Upper lobe of left lung (tissue), 6 donors: ENCODE measurements at regions not wholly inside any gene's neighbourhood (a gene's known extent, or its start where the extent isn't known, plus 50 kb on each side); places are given as distances from the start of the nearest gene placed in this dataset.

Source experiments
- ATAC-seq, 2 donors: fragments of 200-7000 bp; cut with Tn5 transposase; one replicate each; pipeline ENCODE4 v1.9.1; 2022; ENCODE audit warnings: mild to moderate bottlenecking in 2 of 2, moderate library complexity in 2 of 2; ENCODE audit not compliant: low FRiP score in 2 of 2
- DNase-seq, 2 donors: peaks; one replicate each; pipeline ENCODE4 v3.0.0-alpha.2; 2019 to 2020
- H3K27ac ChIP-seq, 4 donors: fragments of 200-600 bp; sonication (generic); one replicate each; pipeline ENCODE4 v1.5.1; 2016 to 2019
- H3K27me3 ChIP-seq, 4 donors: fragments of 200-600 bp; sonication (generic); one replicate each; pipeline ENCODE4 v1.5.1; 2017 to 2019
- H3K36me3 ChIP-seq, 4 donors: fragments of 200-600 bp; sonication (generic); one replicate each; pipeline ENCODE4 v1.5.1; 2016 to 2019
- H3K4me1 ChIP-seq, 4 donors: fragments of 200-600 bp; sonication (generic); one replicate each; pipeline ENCODE4 v1.5.1; 2018 to 2019
- H3K4me3 ChIP-seq, 4 donors: fragments of 200-600 bp; sonication (generic); one replicate each; pipeline ENCODE4 v1.5.1; 2017 to 2019; ENCODE audit warnings: mild to moderate bottlenecking in 2 of 4, moderate library complexity in 1 of 4
- H3K9me3 ChIP-seq, 4 donors: fragments of 200-600 bp; sonication (generic); one replicate each; pipeline ENCODE4 v1.5.1; 2018 to 2019
- CTCF ChIP-seq, 6 experiments: fragments of 450-650 bp in 4 of 6; fragments of 200-600 bp in 2 of 6; sonication (generic) in 2 of 6; IDR thresholded peaks; one replicate each; pipeline ENCODE4 v1.5.1; 2016 to 2019; ENCODE audit warnings: antibody characterized with exemption in 6 of 6
- EP300 ChIP-seq, 4 donors: sonication (generic); formaldehyde crosslinking; IDR thresholded peaks; one replicate each; pipeline ENCODE4 v1.5.1; 2017; ENCODE audit warnings: antibody characterized with exemption in 4 of 4, control low read depth in 2 of 4
- POLR2A ChIP-seq, 4 donors: fragments of 450-650 bp; IDR thresholded peaks; one replicate each; pipeline ENCODE4 v1.5.1; 2016 to 2017; ENCODE audit warnings: antibody characterized with exemption in 4 of 4, mild to moderate bottlenecking in 2 of 4
- POLR2AphosphoS5 ChIP-seq, 2 donors: sonication (generic); formaldehyde crosslinking; IDR thresholded peaks; one replicate each; pipeline ENCODE4 v1.5.1; 2017; ENCODE audit warnings: antibody characterized with exemption in 2 of 2
- WGBS, 2 donors: methylation state at CpG; one replicate each; pipeline ENCODE4 v1.1.5; 2017 to 2018; 5-methylcytosine and 5-hydroxymethylcytosine counted together
- donor health status: DM: no; HTN: no; CAD: no; lungs with moderate emphysema.
- donor health status: DM: no; HTN: yes; CAD: no; lungs with severe emphysema.

DNA sequence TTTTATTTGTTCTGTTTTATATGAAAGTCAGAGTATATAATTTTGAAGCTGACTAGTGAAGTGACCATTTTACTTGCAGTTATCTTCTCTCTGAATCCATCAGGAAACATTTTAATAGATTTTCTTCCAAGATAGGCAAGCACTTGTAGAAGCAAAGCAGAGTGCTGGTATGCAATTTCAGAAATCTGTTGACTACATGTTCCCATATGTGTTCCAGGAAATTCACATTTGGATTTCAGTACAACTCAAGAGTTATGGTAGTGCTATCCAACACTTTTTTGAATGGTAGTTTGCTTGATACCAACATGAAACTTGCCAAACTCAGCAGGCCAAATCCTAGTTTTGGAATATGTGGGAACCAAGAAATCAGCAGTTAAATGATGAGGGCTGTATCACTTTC is 94.0 kb downstream of the CENPW start:
- H3K9me3 ChIP-seq: no peaks in the 10 kb centered on the region
- no peaks in the 10 kb centered on the region for H3K36me3 ChIP-seq
- no peak for TF ChIP-seq CTCF (IDR thresholded peaks at IDR 0.05)
- TF ChIP-seq POLR2A (IDR thresholded peaks at IDR 0.05): no peak
- TF ChIP-seq POLR2AphosphoS5 (IDR thresholded peaks at IDR 0.05): no peak
- TF ChIP-seq EP300 (IDR thresholded peaks at IDR 0.05): no peak
- no peak overlapping the region for H3K27ac ChIP-seq
- DNase-seq (no peak), ATAC-seq (no peak)
- H3K4me1 ChIP-seq: no peaks in the 10 kb centered on the region
- no peak overlapping the region for H3K4me3 ChIP-seq
- H3K27me3 ChIP-seq: no peaks in the 10 kb centered on the region

DNA sequence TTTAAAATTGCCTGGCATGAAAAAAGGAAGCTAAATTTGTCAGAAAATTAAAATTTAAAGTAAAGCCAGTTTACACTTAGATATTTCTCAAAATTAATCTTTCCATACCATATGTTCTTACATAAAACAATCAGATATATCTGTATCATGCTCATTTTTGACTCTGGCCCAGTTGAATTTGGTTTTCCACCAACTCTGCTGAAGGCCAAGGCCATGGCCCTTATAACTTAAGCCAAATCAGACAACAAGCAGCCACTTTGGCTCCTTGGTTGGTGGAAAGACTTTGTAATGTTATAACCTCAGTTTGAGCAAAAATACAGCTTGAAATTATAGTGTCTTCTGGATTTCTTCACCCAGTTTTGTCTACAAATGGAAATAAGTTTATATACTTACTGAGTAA is 97.3 kb downstream of the CENPW start:
- TF ChIP-seq POLR2AphosphoS5 (IDR thresholded peaks at IDR 0.05): no peak
- no peak for TF ChIP-seq POLR2A (IDR thresholded peaks at IDR 0.05)
- no peak for TF ChIP-seq CTCF (IDR thresholded peaks at IDR 0.05)
- TF ChIP-seq EP300 (IDR thresholded peaks at IDR 0.05): no peak
- Histone ChIP-seq H3K9me3 (no peaks in the 10 kb centered on the region), H3K4me3 (no peak overlapping the region), H3K36me3 (no peaks in the 10 kb centered on the region), H3K4me1 (no peaks in the 10 kb centered on the region), H3K27ac (no peak overlapping the region), H3K27me3 (no peaks in the 10 kb centered on the region)
- DNase-seq: no peak
- no peak for ATAC-seq

DNA sequence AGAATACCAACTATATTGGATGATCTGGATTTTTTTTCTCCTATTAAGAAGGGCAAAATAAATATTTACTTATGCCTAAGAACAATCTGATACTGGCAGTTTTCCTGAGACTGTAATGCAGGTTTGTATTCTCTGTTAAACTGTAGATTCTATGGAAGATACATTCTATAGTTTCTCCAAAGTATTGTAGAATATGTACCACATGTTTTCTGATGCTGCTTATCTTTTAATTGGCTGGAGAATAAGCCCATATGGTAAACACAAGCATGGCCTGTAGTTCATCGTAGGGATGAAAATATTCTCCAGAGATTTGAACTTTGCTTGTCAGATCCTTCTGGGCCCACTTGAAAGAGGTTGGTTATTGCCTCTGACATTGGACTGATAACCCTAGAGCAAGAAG is 99.1 kb downstream of the CENPW start:
- 54 to 67% methylated on average over 1 of the region's 1 CpG for WGBS, 2 donors
- no peak for ATAC-seq
- no peaks in the 10 kb centered on the region for H3K36me3 ChIP-seq

GRCh38 chr6:126440923-126441322 is 101.0 kb downstream of the CENPW start:
- H3K9me3 ChIP-seq: no peaks in the 10 kb centered on the region
- no peak overlapping the region for H3K4me3 ChIP-seq
- 65 to 78% methylated on average over 2 of the region's 2 CpGs for WGBS, 2 donors
- no peaks in the 10 kb centered on the region for H3K4me1 ChIP-seq
- H3K27ac ChIP-seq: no peak overlapping the region
- DNase-seq (no peak), ATAC-seq (no peak)
- no peak for TF ChIP-seq POLR2A (IDR thresholded peaks at IDR 0.05)
- TF ChIP-seq CTCF (IDR thresholded peaks at IDR 0.05): no peak
- no peak for TF ChIP-seq POLR2AphosphoS5 (IDR thresholded peaks at IDR 0.05)
- TF ChIP-seq EP300 (IDR thresholded peaks at IDR 0.05): no peak
- H3K36me3 ChIP-seq: no peaks in the 10 kb centered on the region
- no peaks in the 10 kb centered on the region for H3K27me3 ChIP-seq

More for the DNA sequence above, 99.1 kb downstream of the CENPW start:
- H3K4me1 ChIP-seq: no peaks in the 10 kb centered on the region
- H3K9me3 ChIP-seq: no peaks in the 10 kb centered on the region
- DNase-seq: no peak
- H3K27me3 ChIP-seq: no peaks in the 10 kb centered on the region
- TF ChIP-seq POLR2A (IDR thresholded peaks at IDR 0.05) (no peak), POLR2AphosphoS5 (IDR thresholded peaks at IDR 0.05) (no peak), CTCF (IDR thresholded peaks at IDR 0.05) (no peak), EP300 (IDR thresholded peaks at IDR 0.05) (no peak)
- H3K27ac ChIP-seq: no peak overlapping the region
- H3K4me3 ChIP-seq: no peak overlapping the region

DNA sequence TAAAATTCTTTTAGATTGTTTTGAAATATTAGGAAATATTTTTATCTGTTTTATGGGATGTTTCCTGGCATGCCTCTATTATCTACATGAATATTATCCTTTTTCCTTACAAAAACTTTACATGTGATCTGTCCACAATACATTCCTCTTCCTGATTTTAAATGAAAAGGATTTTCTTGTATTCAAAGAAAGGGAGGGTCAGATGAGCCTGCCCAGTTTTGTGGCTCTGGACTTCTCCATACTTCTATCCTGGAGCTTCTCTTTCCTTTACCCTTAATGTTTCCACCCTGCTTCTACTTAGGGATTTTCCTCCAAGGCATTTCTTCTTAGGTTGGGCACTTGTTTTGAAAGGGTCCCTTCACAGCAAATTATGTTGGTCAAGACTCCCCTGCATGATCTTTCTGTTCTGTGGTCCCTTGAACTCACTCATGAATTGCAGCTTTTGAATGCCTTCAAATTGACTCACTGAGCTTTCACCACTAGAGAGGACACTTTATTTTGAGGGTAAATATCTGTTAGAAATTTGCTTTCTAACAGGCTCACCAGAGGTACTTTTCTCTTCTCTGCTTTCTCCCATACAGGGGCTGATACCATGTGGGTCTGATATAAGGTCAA is 104.9 kb downstream of the CENPW start:
- no peaks in the 10 kb centered on the region for H3K36me3 ChIP-seq
- no peak for ATAC-seq
- H3K27ac ChIP-seq: no peak overlapping the region
- no peaks in the 10 kb centered on the region for H3K9me3 ChIP-seq
- TF ChIP-seq POLR2AphosphoS5 (IDR thresholded peaks at IDR 0.05): no peak
- TF ChIP-seq POLR2A (IDR thresholded peaks at IDR 0.05): no peak
- TF ChIP-seq EP300 (IDR thresholded peaks at IDR 0.05): no peak
- no peak for TF ChIP-seq CTCF (IDR thresholded peaks at IDR 0.05)
- H3K4me1 ChIP-seq: no peaks in the 10 kb centered on the region
- H3K4me3 ChIP-seq: no peak overlapping the region
- no peaks in the 10 kb centered on the region for H3K27me3 ChIP-seq
- no peak for DNase-seq
